Stomach (tissue), 4 donors: ENCODE measurements at regions not wholly inside any gene's neighbourhood (a gene's known extent, or its start where the extent isn't known, plus 50 kb on each side); places are given as distances from the start of the nearest gene placed in this dataset.

ENCODE experiments used
- POLR2AphosphoS5 ChIP-seq, 3 donors: sonication (generic); formaldehyde crosslinking; IDR thresholded peaks; one replicate each; pipeline ENCODE4 v1.6.1; 2016; ENCODE audit warnings: antibody characterized with exemption in 3 of 3
- TF ChIP-seq, protein P1 (sequence below), 7 experiments: fragments of 450-650 bp in 4 of 7; fragments of 200-600 bp in 3 of 7; sonication (generic) in 3 of 7; IDR thresholded peaks; one replicate each; pipeline ENCODE4 v1.5.1; 2016 to 2019; ENCODE audit warnings: antibody characterized with exemption in 7 of 7, control low read depth in 2 of 7, mild to moderate bottlenecking in 1 of 7

- TF ChIP-seq, protein P1, sequence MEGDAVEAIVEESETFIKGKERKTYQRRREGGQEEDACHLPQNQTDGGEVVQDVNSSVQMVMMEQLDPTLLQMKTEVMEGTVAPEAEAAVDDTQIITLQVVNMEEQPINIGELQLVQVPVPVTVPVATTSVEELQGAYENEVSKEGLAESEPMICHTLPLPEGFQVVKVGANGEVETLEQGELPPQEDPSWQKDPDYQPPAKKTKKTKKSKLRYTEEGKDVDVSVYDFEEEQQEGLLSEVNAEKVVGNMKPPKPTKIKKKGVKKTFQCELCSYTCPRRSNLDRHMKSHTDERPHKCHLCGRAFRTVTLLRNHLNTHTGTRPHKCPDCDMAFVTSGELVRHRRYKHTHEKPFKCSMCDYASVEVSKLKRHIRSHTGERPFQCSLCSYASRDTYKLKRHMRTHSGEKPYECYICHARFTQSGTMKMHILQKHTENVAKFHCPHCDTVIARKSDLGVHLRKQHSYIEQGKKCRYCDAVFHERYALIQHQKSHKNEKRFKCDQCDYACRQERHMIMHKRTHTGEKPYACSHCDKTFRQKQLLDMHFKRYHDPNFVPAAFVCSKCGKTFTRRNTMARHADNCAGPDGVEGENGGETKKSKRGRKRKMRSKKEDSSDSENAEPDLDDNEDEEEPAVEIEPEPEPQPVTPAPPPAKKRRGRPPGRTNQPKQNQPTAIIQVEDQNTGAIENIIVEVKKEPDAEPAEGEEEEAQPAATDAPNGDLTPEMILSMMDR (IDR thresholded peaks at IDR 0.05): no peak
- no peak for TF ChIP-seq POLR2AphosphoS5 (IDR thresholded peaks at IDR 0.05)
Observed at GRCh38 chr4:65083076-65083475, 587.2 kb downstream of the EPHA5 start.
